H1 (cell line): ENCODE measurements at regions not wholly inside any gene's neighbourhood (a gene's known extent, or its start where the extent isn't known, plus 50 kb on each side); places are given as distances from the start of the nearest gene placed in this dataset.

Experiments used
- TAF7 ChIP-seq: optimal IDR thresholded peaks from 2 replicates; pipeline ENCODE3; 2011; ENCODE audit warnings: low read depth, mild to moderate bottlenecking, inconsistent platforms, low read length, moderate library complexity, borderline replicate concordance

- TF ChIP-seq TAF7: no peak
- TF ChIP-seq, all 59 proteins: peak for 0
Measured at GRCh38 chr20:43831481-43832065, 83.1 kb upstream of the TOX2 start (continued).
